ENCODE measurements at regions not wholly inside any gene's neighbourhood (a gene's known extent, or its start where the extent isn't known, plus 50 kb on each side); places are given as distances from the start of the nearest gene placed in this dataset.

GRCh38 chr1:5798151-5798730, 194.0 kb downstream of the NPHP4 start:
- intact Hi-C loops (cut with DNase I): no loop called here
- 65 to 76% methylated on average over 13 of the region's 13 CpGs for WGBS, 2 donors
- H3K27ac ChIP-seq: no peak overlapping the region
- no peaks in the 10 kb centered on the region for H3K9me3 ChIP-seq
- H3K36me3 ChIP-seq: no peaks in the 10 kb centered on the region
- TF ChIP-seq POLR2A (IDR thresholded peaks at IDR 0.05): no peak
- no peaks in the 10 kb centered on the region for H3K4me1 ChIP-seq
- H3K27me3 ChIP-seq: peaks cover 0 to 5% (median 0%) of the 10 kb centered on the region in 3 donors
- DNase-seq: no peak
- H3K4me3 ChIP-seq: no peak overlapping the region

DNA sequence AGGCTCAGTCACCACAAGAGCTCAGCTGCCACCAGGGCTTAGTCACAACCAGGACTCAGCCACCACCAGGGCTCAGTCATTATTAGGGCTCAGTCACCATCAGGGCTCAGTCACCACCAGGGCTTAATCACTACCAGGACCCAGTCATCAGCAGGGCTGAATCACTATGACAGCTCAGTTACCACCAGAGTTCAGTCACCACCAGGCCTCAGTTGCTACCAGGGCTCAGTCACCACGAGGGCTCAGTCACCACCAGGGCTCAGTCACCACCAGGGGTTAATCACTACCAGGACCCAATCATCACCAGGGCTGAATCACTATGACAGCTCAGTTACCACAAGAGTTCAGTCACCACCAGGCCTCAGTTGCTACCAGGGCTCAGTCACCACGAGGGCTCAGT, 196.2 kb downstream of the NPHP4 start:
- DNase-seq: no peak
- peaks cover 0 to 8% (median 3%) of the 10 kb centered on the region in 3 donors for H3K27me3 ChIP-seq
- WGBS, 2 donors: 75 to 92% methylated on average over 2 of the region's 2 CpGs
- TF ChIP-seq EP300 (IDR thresholded peaks at IDR 0.05): no peak
- no peak for TF ChIP-seq POLR2AphosphoS5 (IDR thresholded peaks at IDR 0.05)
- no peak for TF ChIP-seq POLR2A (IDR thresholded peaks at IDR 0.05)
- no peak for TF ChIP-seq CTCF (IDR thresholded peaks at IDR 0.05)
- no peak overlapping the region for H3K27ac ChIP-seq
- no peaks in the 10 kb centered on the region for H3K36me3 ChIP-seq
- H3K4me1 ChIP-seq: no peaks in the 10 kb centered on the region
- intact Hi-C loops (cut with DNase I): no loop called here
- no peaks in the 10 kb centered on the region for H3K9me3 ChIP-seq
- no peak overlapping the region for H3K4me3 ChIP-seq

GRCh38 chr1:5794279-5794678, 197.9 kb downstream of the NPHP4 start:
- TF ChIP-seq POLR2AphosphoS5 (IDR thresholded peaks at IDR 0.05) (no peak), EP300 (IDR thresholded peaks at IDR 0.05) (no peak), POLR2A (IDR thresholded peaks at IDR 0.05) (no peak), CTCF (IDR thresholded peaks at IDR 0.05) (no peak)
- no peak overlapping the region for H3K27ac ChIP-seq
- WGBS, 2 donors: 78% methylated on average over 7 of the region's 7 CpGs
- peaks cover 0 to 8% (median 3%) of the 10 kb centered on the region in 3 donors for H3K27me3 ChIP-seq
- DNase-seq: no peak
- H3K4me1 ChIP-seq: no peaks in the 10 kb centered on the region
- H3K4me3 ChIP-seq: no peak overlapping the region
- intact Hi-C loops (cut with DNase I): no loop called here
- H3K36me3 ChIP-seq: no peaks in the 10 kb centered on the region
- no peaks in the 10 kb centered on the region for H3K9me3 ChIP-seq

DNA sequence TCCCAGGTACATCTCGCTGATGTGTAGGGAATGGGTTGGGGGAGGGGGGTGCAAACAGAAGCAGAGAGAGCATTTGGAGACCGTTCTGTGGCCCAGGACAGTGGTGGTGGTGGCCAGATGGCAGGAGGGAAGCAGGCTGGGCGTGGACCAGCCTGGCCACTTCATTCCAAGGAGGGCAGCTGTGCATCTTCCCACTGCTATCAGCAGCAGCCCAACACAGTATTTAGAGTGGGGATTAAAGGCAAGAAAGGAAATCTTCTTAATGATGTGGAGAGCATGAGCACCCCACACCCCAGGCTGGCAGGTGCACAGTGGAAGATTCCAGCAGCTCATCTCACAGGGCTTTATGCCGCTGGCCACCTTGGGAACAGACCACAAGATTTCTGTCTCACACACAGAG, 198.7 kb downstream of the NPHP4 start:
- Histone ChIP-seq H3K4me3 (no peak overlapping the region), H3K27me3 (peaks cover 0 to 8% (median 3%) of the 10 kb centered on the region in 3 donors), H3K36me3 (no peaks in the 10 kb centered on the region), H3K9me3 (no peaks in the 10 kb centered on the region), H3K4me1 (no peaks in the 10 kb centered on the region), H3K27ac (no peak overlapping the region)
- intact Hi-C loops (cut with DNase I): no loop called here
- WGBS, 2 donors: 49 to 68% methylated on average over 4 of the region's 4 CpGs
- DNase-seq: no peak
- TF ChIP-seq POLR2A (IDR thresholded peaks at IDR 0.05) (no peak), EP300 (IDR thresholded peaks at IDR 0.05) (no peak), POLR2AphosphoS5 (IDR thresholded peaks at IDR 0.05) (no peak), CTCF (IDR thresholded peaks at IDR 0.05) (no peak)

GRCh38 chr1:5781079-5781478, 211.1 kb downstream of the NPHP4 start:
- Histone ChIP-seq H3K27me3 (no peaks in the 10 kb centered on the region), H3K4me3 (no peak overlapping the region), H3K4me1 (no peaks in the 10 kb centered on the region), H3K9me3 (no peaks in the 10 kb centered on the region), H3K27ac (no peak overlapping the region), H3K36me3 (no peaks in the 10 kb centered on the region)
- no peak for DNase-seq
- WGBS, 2 donors: 78 to 79% methylated on average over 6 of the region's 6 CpGs
- TF ChIP-seq EP300 (IDR thresholded peaks at IDR 0.05) (no peak), POLR2AphosphoS5 (IDR thresholded peaks at IDR 0.05) (no peak), CTCF (IDR thresholded peaks at IDR 0.05) (no peak), POLR2A (IDR thresholded peaks at IDR 0.05) (no peak)
- intact Hi-C loops (cut with DNase I): no loop called here
